Endothelial cell of umbilical vein (primary cell): ENCODE measurements at regions not wholly inside any gene's neighbourhood (a gene's known extent, or its start where the extent isn't known, plus 50 kb on each side); places are given as distances from the start of the nearest gene placed in this dataset.
"Not testable (repeated sequence)": the region's sequence is repeated elsewhere in the genome, so short reads cannot be mapped to it uniquely, and the experiment has no call there.

Experiments used
- BruUV-seq: library from RNA; stranded (reverse); fragments of 400-500 nt; replicated peaks from 2 replicates; lab custom pipeline; 2021; lab: Mats Ljungman, UMichigan
- CTCF ChIA-PET: fragments of 300-600, 350-600 bp; sonication (Branson Sonifier 250); formaldehyde crosslinking; loops from one replicate; lab custom pipeline; 2021; ENCODE audit warnings: antibody characterized with exemption, inconsistent platforms; lab: Charles Lee
- POLR2A ChIA-PET: fragments of 300-600, 350-600 bp; sonication (Branson Sonifier 250); formaldehyde crosslinking; loops from one replicate; lab custom pipeline; 2021; ENCODE audit warnings: antibody characterized with exemption, inconsistent platforms; lab: Charles Lee
- DNase-seq: peaks from one replicate; pipeline ENCODE4 v3.0.0-alpha.2; 2011; ENCODE audit warnings: low read depth, low spot score
- FAIRE-seq: peaks from 2 replicates; lab custom pipeline; 2011; peaks lifted over from hg19 to GRCh38; lab: Jason Lieb, UNC
- H2AFZ ChIP-seq: 2 replicates; pipeline ENCODE4 v1.6.0; 2012; ENCODE audit warnings: low read depth, low read length, control low read depth, inconsistent platforms
- H3K27ac ChIP-seq: 2 replicates; pipeline ENCODE4 v1.5.1; 2011; ENCODE audit warnings: low read depth, mild to moderate bottlenecking, control low read depth, low read length, moderate library complexity; ENCODE audit not compliant: insufficient read depth
- H3K27me3 ChIP-seq, 2 experiments: 2 replicates each; pipeline versions ENCODE4 v1.6.0 to v1.6.1; 2011; ENCODE audit warnings: low read length in 2 of 2, mixed read lengths in 1 of 2; ENCODE audit not compliant: control insufficient read depth in 2 of 2, insufficient read depth in 2 of 2
- H3K36me3 ChIP-seq, 2 experiments: 2 replicates in 1 of 2; 3 replicates in 1 of 2; pipeline ENCODE4 v1.5.1; 2011; ENCODE audit warnings: low read length in 2 of 2, mild to moderate bottlenecking in 1 of 2, moderate library complexity in 1 of 2; ENCODE audit not compliant: control insufficient read depth in 2 of 2, insufficient read depth in 2 of 2; ENCODE audit errors: extremely low read depth in 1 of 2
- H3K4me1 ChIP-seq: 3 replicates; pipeline ENCODE4 v1.5.1; 2011; ENCODE audit warnings: mild to moderate bottlenecking, low read length; ENCODE audit not compliant: control insufficient read depth, insufficient read depth; ENCODE audit errors: extremely low read depth
- H3K4me2 ChIP-seq: 2 replicates; pipeline ENCODE4 v1.6.1; 2011; ENCODE audit warnings: low read length, control low read depth, mixed read lengths; ENCODE audit not compliant: insufficient read depth
- H3K4me3 ChIP-seq, 3 experiments: fragments of 200-600 bp in 1 of 3; sonication (generic), shearing (Covaris generic) in 1 of 3; replicated peaks in 1 of 3; 2 replicates each; pipeline ENCODE4 v1.5.1; 2011 to 2016; ENCODE audit warnings: control low read depth in 3 of 3, low read length in 3 of 3, mild to moderate bottlenecking in 2 of 3, inconsistent platforms in 1 of 3, low read depth in 1 of 3, moderate library complexity in 1 of 3; ENCODE audit not compliant: insufficient read depth in 1 of 3
- H3K79me2 ChIP-seq: 2 replicates; pipeline ENCODE4 v1.6.0; 2012; ENCODE audit warnings: low read length, inconsistent platforms; ENCODE audit not compliant: control insufficient read depth, insufficient read depth
- H3K9ac ChIP-seq: replicated peaks from 2 replicates; pipeline ENCODE3; 2011; ENCODE audit warnings: low read length, control low read depth; ENCODE audit not compliant: insufficient read depth; ENCODE audit errors: extremely low read depth
- H3K9me1 ChIP-seq: replicated peaks from 3 replicates; pipeline ENCODE4 v1.6.0; 2011; ENCODE audit warnings: mild to moderate bottlenecking, low read length; ENCODE audit not compliant: control insufficient read depth, insufficient read depth; ENCODE audit errors: extremely low read depth
- H3K9me3 ChIP-seq: replicated peaks from 2 replicates; pipeline ENCODE4 v1.5.1; 2012; ENCODE audit warnings: low read length, inconsistent platforms; ENCODE audit not compliant: control insufficient read depth, insufficient read depth
- H4K20me1 ChIP-seq: replicated peaks from 2 replicates; pipeline ENCODE3; 2011; ENCODE audit warnings: mild to moderate bottlenecking, low read length; ENCODE audit not compliant: control insufficient read depth, insufficient read depth; ENCODE audit errors: extremely low read depth
- CTCF ChIP-seq, 2 donors: IDR thresholded peaks; 1 replicate in 1 of 2; 2 replicates in 1 of 2; pipeline ENCODE4 v1.5.1; 2011; ENCODE audit warnings: low read length in 2 of 2, mild to moderate bottlenecking in 2 of 2, moderate library complexity in 2 of 2, control low read depth in 1 of 2, inconsistent platforms in 1 of 2, low read depth in 1 of 2; ENCODE audit not compliant: insufficient read depth in 1 of 2; ENCODE audit errors: extremely low read depth in 1 of 2
- EZH2 ChIP-seq: IDR thresholded peaks from 2 replicates; pipeline ENCODE4 v1.6.1; 2012; ENCODE audit warnings: borderline replicate concordance, low read depth, mild to moderate bottlenecking, moderate library complexity, low read length, inconsistent platforms; ENCODE audit not compliant: severe bottlenecking
- FOS ChIP-seq: IDR thresholded peaks from 2 replicates; pipeline ENCODE4 v1.6.1; 2011; ENCODE audit warnings: mild to moderate bottlenecking, low read length, moderate library complexity, borderline replicate concordance; ENCODE audit not compliant: insufficient read depth
- GATA2 ChIP-seq: IDR thresholded peaks from 2 replicates; pipeline ENCODE4 v1.7.0; 2011; ENCODE audit warnings: low read depth, mild to moderate bottlenecking, moderate library complexity, mixed read lengths, low read length; ENCODE audit not compliant: insufficient read length, insufficient read depth
- JUN ChIP-seq: IDR thresholded peaks from 2 replicates; pipeline ENCODE4 v1.6.1; 2011; ENCODE audit warnings: borderline replicate concordance, low read depth; ENCODE audit not compliant: insufficient read length, insufficient read depth
- MAX ChIP-seq: IDR thresholded peaks from 2 replicates; pipeline ENCODE4 v1.6.1; 2011; ENCODE audit not compliant: insufficient read depth, insufficient read length
- MYC ChIP-seq: IDR thresholded peaks from one replicate; pipeline ENCODE4 v1.6.1; 2011; ENCODE audit warnings: mild to moderate bottlenecking, low read depth, low read length
- POLR2A ChIP-seq: IDR thresholded peaks from 2 replicates; pipeline ENCODE4 v1.6.1; 2012; ENCODE audit warnings: low read depth, mild to moderate bottlenecking, control low read depth, low read length
- POLR2AphosphoS5 ChIP-seq: IDR thresholded peaks from 2 replicates; pipeline ENCODE4 v1.6.1; 2012; ENCODE audit warnings: low read depth, mild to moderate bottlenecking, control low read depth, low read length, moderate library complexity; ENCODE audit not compliant: insufficient read depth
- dilution Hi-C: fragments of 300-500 bp; cut with MboI; formaldehyde crosslinking; loops from one replicate; pipeline ENCODE4 v1.15.0; 2019; ENCODE audit warnings: low sequenced_read_pairs; ENCODE audit not compliant: extremely low pct_ligation_motif_present
- intact Hi-C: fragments of 100-400 bp; cut with micrococcal nuclease; formaldehyde crosslinking; loops from one replicate; pipeline ENCODE4 v1.10.0; 2022

- Histone ChIP-seq H3K79me2 (no peaks in the 10 kb centered on the region), H3K27me3 (no peaks in the 10 kb centered on the region), H3K9me3 (no peaks in the 10 kb centered on the region), H3K4me1 (no peaks in the 10 kb centered on the region), H3K27ac (no peak overlapping the region), H2AFZ (no peak overlapping the region), H3K4me3 (no peak overlapping the region), H3K36me3 (no peaks in the 10 kb centered on the region), H3K9me1 (no peaks in the 10 kb centered on the region), H4K20me1 (no peaks in the 10 kb centered on the region), H3K4me2 (no peak overlapping the region), H3K9ac (no peak overlapping the region)
- ChIA-PET POLR2A (no interaction called here), CTCF (no interaction called here)
- no TSS peak for BruUV-seq
- TF ChIP-seq MYC, result no peak
- TF ChIP-seq FOS, result no peak
- no peak for TF ChIP-seq POLR2A
- no peak for TF ChIP-seq JUN
- TF ChIP-seq GATA2, result no peak
- no peak for TF ChIP-seq EZH2
- no peak for TF ChIP-seq POLR2AphosphoS5
- no peak for TF ChIP-seq CTCF (IDR thresholded peaks at IDR 0.05; ENCODE audit: extremely low read depth in 1 of 2, insufficient read depth in 1 of 2, low read depth in 1 of 2, low read length in 2 of 2)
- no peak for TF ChIP-seq MAX
- dilution Hi-C loops (no loop called here), intact Hi-C loops (no loop called here)
- FAIRE-seq, result no peak
- no peak for DNase-seq
These were observed 798.9 kb downstream of the SLC6A15 start for GRCh38 chr12:84113666-84114065.

DNA sequence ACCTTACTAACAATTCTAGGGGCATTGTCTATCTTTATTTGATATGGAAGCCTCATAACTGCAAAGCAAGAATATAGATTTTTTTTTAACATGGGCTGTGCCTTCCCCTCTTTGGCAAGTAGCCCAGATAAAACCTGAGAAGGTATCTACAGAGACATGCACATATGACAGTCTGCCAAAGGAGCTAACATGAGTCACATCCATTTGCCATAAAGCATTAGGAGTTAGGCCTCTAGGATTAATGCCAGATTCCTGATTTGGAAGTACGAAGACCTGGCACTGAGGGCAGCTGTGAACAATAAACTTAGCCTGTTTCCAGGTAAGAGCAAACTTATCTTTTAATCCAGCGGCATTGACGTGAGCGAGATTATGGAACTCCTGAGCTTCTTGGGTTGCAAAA is 808.7 kb downstream of the SLC6A15 start:
- POLR2A ChIA-PET, BruUV-seq, H3K27me3 ChIP-seq, H3K4me2 ChIP-seq, H3K27ac ChIP-seq, CTCF ChIA-PET, H3K79me2 ChIP-seq, H3K4me3 ChIP-seq, intact Hi-C loops, DNase-seq, H3K4me1 ChIP-seq, H3K36me3 ChIP-seq, dilution Hi-C loops, H3K9me1 ChIP-seq, H4K20me1 ChIP-seq, H3K9ac ChIP-seq, H3K9me3 ChIP-seq, H2AFZ ChIP-seq: not testable (repeated sequence)
- peak; percentile 31 for FAIRE-seq

GRCh38 chr12:84101963-84102362 is 810.6 kb downstream of the SLC6A15 start:
- CTCF ChIA-PET, dilution Hi-C loops, DNase-seq, H3K9me3 ChIP-seq, H3K9me1 ChIP-seq, H3K9ac ChIP-seq, H3K4me2 ChIP-seq, H3K4me1 ChIP-seq, H3K27me3 ChIP-seq, POLR2A ChIA-PET, H3K4me3 ChIP-seq, H2AFZ ChIP-seq, intact Hi-C loops, FAIRE-seq, H4K20me1 ChIP-seq, H3K36me3 ChIP-seq, BruUV-seq, H3K27ac ChIP-seq, H3K79me2 ChIP-seq: not testable (repeated sequence)
